HG02610 (cell line): ENCODE measurements at regions not wholly inside any gene's neighbourhood (a gene's known extent, or its start where the extent isn't known, plus 50 kb on each side); places are given as distances from the start of the nearest gene placed in this dataset.

Source experiments
- ATAC-seq: cut with Tn5 transposase; IDR thresholded peaks from one replicate; pipeline ENCODE4 v1.9.1; 2021; ENCODE audit warnings: mild to moderate bottlenecking, moderate library complexity; ENCODE audit not compliant: unreplicated experiment

DNA sequence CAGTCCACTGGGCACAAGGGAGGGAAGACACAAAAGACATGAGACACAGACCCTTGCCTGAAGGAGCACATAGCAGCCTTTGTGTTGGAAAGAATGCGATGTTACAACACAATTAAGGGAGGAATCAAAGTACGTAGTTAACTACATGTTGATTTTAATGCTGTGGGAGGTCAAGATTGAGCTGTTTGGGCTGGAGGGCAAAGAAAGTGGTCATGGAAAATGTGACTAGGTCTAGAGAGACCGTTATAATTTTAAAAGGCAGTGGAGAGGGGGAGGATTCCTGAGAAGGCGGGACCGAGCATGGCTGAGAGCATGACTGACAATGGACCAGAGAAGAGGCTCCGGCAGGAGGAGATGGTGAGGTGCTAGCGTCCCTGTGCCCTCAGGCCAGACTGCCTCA lies 111.8 kb upstream of the ATP1A1 start:
- no peak for ATAC-seq

DNA sequence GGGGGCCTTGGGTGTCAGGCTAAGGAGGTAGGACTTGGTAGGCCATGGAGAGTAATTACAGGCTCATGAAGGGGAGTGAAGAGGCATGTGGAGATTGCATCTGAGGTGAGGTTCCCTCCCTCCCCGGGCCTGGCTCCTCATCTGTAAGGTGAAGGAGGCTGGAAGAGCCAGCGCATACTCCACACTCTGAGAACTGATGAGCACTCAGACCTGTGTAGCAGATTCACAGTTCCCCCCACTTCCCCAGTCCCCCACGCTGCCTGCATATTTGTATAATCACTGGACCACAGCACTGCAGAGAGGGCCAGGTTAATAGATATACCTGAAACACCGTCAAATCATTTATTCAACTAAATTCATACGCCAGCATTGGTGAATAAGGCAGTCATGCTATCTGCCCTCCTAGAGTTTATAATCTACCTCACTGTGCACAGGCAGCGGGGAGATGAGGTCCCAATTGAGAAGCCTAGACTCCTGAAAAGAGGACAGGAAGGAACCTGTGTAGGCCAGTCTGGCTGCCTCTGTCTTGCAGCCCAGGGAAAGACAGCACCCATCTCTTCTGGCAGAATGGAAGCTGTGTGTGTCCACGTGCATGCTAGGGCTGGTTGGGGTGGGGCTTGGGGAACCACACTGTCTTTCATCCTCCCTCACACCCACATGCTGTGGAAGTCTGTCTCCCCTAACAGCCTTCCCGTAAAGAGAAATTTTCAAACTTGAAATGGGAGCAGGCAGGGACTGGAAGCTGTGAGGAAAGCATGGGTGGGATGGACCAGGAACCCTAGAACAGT lies 110.6 kb upstream of the ATP1A1 start:
- no peak for ATAC-seq

DNA sequence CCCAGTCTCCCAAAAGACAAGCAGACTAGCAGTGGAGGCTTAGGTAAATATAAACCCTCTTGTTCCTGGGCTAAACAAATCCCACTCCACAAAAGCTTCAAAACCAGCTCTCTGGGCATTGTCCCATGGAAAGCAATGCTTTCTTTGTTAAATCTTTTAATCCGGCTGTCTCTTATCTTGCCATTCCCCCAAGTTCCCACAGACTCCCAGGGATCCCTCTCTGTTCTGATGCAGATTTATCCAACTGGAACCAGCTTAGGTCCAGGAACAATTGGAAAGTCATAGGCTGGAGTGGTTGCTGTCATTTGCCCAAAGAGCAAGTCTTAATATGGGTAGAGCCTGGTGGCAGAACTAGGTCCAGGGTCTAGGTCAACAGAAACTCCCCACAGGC lies 110.1 kb upstream of the ATP1A1 start:
- ATAC-seq: no peak

DNA sequence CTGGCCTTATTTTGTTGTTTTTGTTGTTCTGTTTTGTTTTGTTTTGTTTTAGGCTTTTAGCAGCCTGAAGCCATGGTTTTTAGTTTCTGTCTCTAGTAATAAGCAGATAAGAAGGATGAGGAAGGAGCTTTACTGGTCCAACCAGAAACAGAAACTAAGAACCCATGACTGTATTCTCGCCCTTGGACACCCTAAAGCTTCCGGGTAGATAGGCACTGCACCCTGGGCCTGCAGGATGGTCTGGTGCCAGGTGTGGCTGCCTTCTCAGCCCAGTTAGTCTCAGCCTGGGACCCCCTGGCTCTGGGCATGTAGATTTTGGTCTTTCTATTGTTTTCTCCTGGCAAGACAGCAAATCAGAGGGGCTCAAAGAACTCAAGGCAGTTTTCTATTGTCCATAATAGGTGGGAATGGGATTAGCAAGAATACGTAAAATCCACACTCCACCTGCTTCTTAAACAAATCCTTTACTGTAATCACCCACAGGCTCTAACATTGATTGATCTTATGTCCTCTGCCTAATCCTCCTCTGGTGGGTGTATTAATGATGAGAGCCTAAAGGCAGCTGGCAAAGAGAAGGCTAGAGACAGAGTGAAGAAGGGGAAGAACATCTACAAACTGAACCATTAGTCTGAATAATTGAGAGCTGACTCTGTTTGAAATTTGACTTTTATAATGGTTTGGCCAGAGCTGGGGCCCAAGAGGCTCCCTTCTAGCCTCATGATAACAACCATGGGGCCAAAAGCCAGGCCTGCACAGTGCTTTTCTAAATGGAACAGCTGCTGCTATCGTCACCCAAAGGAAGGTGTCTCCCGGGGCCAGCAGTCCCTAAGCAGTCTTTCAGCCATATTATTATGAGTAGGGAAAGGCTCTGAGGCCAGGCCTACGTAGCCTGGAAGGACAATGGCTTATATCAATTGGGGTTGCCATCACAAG lies 106.8 kb upstream of the ATP1A1 start:
- ATAC-seq: no peak

DNA sequence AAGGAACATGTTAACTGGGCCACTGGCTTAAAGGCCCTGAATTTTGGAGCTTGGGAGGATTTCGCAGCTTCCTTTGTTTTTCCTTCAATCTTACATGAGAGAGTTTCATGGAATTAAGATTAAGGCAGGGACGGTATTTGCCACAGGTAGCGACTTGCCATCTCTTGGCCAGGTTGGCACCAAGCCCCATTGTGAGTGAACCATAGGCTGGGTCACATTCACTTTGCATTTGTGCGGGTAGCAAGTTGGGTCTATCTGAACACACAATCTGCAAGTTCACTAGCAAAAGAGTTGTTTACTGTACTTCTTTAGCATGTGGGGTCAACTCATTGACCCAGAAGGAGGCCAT lies 106.2 kb upstream of the ATP1A1 start:
- no peak for ATAC-seq

DNA sequence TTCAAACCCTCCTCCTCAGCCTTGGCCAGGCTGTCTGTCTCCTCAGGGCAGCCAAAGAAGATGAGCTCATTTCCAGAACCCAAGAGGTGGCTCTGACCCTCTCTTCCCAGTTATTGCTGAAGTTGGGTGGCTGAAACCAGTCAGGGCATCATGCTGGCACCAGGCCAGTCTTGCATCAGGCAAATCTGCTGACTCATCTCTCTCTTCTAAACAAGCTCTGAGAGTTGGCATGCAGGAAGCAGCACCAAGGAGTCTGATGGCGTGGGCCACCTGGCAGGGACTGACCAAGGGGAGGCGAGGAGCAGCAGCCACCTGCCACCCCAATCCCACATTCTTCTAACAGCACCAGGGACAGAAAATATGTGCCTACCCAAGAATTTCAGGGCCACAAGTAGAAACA lies 104.8 kb upstream of the ATP1A1 start:
- ATAC-seq: no peak

DNA sequence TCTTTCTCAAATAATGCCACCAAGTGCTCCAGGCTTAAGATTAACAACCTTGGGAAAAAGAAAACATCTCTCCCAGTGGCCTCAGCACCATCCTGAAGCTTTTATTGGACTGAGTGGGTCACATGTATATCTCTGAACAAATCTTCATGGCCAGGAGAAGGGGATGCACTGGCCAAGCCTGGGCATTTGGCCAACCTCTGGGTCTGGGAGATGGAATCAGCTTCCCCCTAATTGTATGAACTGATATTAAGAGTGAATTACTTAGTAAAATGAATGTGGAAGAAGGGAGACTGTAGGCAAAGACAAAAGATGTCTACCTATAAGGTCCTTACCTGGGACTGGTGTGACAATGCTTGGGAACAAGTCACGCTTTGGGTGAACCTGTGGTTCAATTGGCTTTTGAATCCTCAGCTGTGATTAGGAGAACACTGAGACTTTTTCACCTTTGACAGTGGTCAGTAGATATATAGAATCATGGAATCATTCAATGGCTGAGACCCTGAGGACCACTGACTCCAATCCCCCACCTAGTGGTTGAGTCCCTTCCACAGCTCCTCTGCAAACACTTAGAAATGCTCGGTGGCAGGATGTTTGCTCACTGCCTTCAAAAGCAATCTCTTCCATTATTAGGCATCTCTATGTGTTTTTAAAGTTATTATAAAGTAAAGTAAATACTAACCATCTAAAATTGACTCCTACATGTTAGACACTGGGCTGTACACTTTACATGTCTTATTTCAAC lies 102.6 kb upstream of the ATP1A1 start:
- no peak for ATAC-seq

DNA sequence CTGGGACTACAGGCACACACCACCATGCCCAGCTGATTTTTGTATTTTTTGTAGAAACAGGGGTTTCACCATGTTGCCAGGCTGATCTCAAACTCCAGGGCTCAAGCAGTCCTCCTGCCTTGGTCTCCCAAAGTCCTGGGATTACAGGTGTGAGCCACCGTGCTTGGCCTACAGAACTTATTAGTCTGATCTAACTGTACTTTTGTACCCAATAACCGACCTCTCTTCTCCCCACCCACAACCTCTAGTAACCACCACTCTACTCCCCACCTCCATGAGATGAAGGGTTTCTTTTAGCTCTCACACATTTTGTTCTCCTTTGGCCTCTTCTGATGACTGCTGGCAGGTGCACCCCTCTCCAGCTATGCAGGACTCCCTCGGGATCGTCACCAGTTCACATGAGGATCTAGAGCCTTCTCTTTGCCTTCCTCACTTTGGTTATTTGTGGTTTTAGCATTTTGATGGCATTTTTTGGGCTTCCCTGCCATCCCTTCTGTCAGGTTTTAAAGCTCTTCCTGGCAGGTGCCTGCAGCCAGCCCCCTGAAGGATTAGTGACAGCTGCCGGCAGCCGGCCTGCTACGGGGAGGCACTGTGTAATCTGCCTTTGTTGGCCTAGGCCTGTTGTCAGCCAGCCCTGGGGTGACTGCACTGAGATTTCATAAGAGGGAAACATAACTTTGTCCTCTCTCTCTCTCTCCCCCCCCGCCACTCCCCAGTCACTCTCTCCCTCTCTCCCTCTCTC lies 99.8 kb upstream of the ATP1A1 start:
- ATAC-seq: no peak

DNA sequence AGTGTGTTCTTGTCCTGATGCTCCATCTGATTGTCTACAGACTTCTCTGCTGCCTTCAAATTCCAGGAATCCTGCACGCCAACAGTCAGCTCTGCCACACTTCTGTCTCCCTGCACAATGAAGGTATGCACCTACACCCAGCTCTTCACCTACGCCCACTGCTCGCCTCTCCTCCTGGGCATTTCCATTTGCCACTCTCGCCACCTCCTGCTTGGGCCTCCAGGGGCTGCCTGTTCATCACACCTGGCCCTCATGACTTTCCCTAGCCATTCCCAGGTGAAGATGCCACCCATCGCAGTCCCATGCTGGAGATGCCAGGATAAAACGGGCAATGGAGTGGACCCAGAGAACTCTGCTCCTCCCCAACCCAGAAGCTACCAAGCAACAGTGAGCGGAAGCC lies 96.5 kb upstream of the ATP1A1 start:
- no peak for ATAC-seq

DNA sequence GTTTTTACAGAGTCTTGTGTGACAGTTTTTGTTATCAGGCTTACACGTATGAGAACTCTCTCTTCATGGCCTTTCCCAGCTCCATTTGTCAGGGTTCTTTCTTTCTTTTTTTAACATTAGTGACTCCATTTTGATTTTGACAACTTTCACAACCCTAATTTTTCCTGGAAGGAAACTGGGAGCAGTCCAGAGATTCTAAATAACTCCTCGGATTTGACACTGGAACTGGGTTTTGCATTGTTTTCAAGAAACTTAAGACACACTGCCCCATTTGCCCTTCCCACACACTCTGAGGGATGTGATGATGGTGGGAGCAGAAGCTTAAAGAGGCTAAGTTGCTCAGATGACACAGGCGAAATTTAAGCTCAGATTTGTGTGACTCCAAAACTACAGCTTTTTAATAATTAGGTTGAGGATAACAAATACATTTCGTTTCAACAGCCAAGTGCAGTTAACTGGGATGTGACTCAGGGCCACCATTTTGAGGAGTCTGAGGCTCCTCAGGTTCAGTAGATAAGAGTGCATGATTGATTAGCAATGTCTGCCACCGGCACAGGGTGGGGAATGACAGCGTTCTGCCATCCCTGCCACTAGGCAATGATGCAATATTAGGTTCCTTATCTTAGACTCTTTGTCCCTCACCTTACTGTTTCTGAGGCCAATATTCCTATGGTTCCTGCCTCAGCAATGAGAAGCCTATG lies 95.1 kb upstream of the ATP1A1 start:
- ATAC-seq: no peak

DNA sequence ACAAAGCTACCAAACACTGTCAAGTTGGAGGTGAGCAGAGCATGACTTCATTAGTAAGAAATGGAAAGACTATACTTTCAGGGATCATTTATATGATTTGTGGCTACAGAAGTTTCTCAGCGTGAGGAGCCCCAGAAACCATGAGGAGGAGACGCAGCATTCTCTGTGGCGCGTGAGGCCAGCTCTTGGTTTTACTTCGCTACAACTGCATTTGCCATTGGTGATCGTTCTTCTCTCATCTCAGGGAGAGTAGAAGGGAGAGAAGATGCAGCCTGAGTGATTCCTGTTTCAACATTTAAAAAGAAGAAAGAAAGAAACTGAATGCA lies 94.5 kb upstream of the ATP1A1 start:
- no peak for ATAC-seq

DNA sequence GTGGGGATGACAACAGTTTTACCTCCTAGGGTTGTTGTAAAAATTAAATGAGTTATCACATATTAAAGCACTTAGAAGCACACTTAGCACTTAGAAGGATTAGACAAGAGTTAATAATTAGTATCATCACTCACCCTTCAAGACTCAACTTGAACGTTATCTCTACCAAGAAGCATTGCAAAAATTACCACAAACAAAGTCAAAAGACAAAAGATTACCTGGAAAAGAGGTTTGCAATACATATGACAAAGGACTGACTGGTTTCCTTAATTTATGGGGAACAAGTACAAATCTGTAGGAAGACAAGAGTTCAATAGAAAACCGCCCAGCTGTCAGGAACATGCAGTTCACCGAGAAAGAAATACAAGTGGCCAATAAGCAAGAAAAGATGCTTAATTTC lies 93.3 kb upstream of the ATP1A1 start:
- no peak for ATAC-seq

DNA sequence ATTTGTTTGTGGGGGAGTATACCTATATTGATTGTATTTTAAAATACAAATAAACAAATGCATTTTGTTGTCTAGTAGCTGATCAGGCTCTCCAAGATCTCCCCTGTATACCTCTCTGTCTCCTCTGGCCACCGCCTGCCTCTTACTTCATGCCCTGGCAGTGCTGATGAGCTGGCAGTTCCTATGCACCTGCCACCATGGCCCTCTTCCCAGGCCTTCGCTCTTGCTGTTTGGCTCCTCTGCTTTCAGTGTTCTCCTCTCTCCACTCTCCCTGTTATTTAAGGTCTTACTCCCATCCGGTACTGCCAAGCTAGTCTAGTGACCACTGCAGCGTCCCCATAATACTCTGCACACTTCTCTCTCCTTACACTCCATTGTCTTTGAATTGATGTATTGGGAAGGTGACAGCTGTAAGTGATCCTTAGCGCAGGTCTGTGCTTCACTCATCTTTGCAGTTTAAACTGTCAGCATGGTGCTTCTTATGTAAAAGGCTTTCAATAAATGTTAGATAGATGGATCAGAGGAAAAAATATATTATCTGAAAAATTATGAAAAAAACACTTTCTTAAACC lies 88.1 kb upstream of the ATP1A1 start:
- ATAC-seq: no peak

DNA sequence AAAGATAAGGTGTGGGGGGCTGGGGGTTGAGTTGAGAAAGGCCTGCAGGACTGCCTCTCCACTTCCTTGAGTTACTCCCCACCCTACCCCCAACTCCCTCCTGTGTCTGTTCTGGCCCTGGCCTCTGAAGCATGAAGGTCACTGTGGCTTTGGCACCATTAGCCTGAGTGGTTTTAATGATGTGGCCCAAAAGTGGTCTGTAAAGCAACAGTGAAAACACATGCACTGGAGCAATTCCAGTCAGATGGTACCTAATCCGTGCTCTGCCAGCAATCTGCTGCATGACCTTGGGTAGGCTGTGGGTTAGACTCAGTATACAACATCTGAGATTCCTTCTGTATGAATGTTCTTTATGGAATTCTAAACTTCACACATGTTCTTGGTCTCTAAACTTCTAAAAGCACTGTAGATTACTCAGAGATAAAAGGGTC lies 86.5 kb upstream of the ATP1A1 start:
- no peak for ATAC-seq

DNA sequence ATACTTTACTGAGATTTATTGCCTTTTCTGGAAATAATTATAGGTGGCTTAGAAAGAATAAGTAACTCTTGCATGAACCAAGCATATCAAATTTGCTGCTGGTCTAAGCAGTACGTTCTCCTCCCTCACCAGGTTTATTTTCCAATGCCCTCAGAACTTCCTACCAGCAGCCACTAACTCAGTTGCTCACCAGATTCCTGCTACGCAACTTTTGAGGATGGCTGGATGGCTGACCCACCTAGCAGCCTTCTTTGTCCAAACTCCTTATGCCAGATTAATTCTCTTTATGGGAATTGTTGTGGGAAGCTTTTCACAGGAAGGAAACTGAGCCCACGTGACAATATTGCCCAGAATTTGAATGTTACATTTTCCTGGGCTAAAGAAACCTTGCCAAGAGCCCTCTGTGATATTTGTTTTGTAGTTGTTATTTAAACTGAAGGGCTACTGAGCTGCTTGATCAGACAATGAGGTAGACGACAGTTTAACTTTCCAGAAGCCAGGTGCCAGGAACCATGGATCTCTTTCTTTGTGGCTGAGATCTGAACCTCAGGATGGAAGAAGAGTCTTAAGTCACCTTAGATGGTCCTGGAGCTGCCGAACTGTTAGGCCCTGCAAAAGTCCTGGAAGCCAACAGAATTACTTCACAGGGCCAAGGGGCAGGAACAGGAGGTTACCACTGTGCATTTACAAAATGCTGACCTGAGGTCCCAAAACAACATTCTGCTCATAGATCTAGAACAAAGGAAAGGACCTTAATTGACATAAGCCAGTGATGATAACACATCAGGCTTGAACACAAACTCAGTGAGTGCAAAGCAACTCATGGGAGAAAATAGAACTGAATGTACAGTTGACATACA lies 85.5 kb upstream of the ATP1A1 start:
- ATAC-seq: no peak

DNA sequence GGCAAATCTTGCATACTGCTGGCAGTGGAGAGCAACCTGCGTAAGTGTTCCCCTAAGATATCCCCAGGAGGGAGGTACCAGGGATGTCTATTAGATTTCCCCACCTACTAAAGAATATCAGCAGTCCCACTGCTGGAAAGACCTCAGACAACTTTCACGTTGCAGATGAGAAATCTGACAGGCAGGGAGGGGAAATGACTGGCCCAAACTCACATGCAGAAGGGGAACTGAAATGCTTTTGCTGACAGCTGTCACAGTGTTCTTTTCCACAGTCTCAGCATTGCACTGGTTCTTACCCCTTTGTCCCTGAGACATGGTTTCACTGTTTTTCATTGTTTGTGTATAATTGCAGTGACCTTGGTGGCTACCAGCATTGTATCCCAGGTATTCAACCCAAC lies 84.8 kb upstream of the ATP1A1 start:
- ATAC-seq: peak; percentile 60

DNA sequence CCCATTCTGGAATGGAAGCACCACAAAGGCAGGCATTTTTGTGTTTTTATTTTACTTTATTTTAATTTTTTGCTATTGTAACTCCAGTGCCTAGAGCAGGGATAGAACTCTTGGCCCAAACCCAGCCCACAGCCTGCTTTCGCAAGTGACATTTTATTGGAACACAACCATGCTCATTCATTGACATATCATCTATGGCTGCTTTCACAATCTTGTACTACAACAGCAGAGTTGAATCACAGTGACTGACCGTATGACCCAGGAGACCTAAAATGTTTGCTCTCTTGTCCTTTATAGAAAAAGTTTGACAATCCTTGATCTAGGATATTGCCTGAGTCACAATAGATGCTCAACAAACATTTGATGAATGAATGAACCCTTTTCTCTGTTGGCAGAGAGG lies 83.9 kb upstream of the ATP1A1 start:
- ATAC-seq: no peak

DNA sequence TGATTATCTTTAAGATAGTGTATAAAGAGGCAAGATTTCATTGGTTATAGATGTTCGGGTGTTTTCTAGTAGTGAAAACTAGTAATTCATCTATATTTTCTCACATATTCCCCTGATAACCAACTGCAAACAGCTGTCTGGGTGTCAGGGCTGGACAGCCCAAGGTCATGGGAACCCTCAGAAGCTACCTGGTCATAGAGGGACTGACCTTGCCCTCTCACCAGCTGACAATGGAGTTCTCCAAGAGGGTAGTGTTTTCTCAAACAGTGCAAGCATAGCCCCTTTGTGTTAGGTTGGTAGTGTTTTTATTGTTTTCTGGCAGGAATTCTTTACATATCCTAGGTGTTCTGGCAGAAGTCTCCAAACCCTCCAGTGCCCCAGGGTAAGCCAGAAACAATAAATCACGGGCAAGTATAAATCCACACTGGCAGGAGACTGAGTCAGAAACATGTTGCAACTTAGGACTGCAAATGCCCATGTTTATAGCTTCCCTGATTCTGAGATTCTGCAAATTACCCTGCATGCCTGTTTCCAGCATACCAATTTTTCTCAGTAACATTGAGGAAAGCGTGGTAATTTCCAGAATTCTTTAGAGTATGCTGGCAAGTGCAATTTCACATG lies 82.8 kb upstream of the ATP1A1 start:
- no peak for ATAC-seq

DNA sequence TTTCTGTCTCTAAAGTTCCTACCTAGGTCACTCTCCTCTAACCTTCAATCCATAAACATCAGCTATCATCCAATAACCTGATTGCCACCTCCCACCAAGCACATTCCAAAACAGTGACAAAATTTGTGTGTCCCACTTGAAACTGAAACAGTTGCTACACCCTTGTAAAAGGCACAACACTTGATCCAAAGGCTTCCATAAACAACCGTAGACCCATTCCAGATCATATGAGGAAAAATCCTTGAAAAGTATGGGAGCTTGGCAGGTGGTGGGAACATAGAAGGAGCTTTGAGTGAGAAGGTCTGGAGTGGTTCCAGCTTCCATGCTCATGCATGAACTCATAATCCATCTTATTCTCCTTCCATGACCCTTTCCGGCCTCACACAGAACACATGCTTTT lies 82.0 kb upstream of the ATP1A1 start:
- no peak for ATAC-seq
